SKM-1 treated with dmso at 0.1 percent for 144 hours (cell line): ENCODE measurements at regions not wholly inside any gene's neighbourhood (a gene's known extent, or its start where the extent isn't known, plus 50 kb on each side); places are given as distances from the start of the nearest gene placed in this dataset.

Source experiments
- DNase-seq: peaks from one replicate; lab custom pipeline; 2025; ENCODE audit not compliant: unreplicated experiment; lab: John Stamatoyannopoulos, UW

DNA sequence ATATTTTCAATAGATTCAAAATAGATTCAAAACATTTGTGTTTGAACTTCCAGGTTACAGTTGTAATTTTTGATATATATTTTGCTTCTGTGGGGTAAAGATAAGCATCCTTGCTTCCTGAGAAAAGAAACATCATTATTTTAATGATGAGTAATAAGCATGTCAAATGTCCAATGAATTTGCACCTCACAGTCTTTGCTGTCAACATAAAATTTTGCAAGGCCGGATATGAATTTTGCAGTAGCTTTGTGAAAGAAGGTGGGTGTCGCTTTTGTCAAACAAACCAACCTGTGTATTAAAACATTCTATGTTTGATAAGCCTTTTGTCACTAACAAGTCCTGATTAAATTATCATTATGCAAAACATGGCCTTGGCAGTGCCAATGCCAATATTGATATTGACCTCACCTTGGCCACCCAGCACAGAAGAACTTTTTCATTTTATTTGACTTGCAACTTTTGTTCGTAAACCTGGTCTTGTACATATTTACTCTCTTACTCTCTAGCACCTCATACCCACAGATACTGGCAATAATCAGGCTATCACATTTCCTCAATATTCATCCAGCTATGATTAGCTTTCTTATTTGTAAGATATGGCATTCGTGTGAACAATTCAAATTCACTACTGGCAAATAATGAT, 645.0 kb upstream of the KLF4 start:
- no peak for DNase-seq

DNA sequence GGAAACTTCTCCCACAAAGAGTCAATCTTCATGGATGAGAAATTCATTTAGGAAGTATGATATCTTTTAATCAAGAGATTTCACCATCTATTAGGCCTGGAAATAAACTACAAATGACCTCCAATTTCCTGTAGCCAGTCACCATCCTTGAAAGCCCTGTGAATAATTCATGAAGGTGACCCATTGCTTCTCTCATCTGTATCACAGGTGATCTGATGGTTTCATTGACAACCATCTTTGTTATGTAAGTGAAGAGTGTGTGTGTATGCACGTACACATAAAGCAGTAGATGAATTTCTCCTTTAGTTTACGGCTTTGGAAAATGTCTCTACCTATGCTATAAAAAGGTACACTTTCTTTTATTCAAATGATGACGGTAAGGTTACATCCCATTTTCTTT, 644.1 kb upstream of the KLF4 start:
- DNase-seq: no peak

DNA sequence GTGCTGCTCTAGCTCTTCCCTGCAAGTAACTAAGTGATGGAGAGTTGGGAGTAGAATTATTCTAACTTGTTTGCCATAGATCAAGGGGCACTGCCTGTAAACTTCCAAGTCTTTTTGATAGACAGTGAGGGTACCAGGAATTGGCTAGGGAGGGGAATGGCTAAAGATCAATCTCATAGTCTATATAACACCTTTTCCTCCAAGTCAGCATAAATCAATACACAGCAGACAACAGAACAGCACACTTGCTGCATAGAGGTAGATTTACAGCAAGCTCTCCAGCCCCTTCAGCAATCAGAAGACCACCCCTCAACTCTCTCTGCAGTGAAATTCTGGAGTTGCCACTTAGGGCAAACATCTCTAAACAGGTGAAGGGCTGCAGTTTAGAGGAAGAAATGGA, 643.5 kb upstream of the KLF4 start:
- DNase-seq: no peak

DNA sequence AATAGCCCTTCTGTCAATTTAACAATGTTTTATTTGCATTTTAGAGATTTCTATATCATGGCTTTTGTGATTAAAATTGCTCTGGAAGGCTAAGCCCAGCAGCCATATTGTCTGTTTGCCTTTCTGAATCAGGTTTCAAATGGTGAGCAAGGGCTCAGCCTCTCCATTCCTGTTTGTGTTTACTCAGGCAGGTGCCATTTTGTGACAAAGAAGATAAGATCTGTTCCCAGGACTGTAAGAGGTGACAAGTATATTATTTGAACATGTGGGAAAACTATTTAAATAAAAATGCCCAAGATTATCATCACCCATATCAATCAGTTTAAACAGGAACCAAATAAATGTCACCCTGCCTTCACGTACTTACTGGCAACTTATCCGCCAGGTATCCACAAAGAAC, 641.3 kb upstream of the KLF4 start:
- DNase-seq: no peak

DNA sequence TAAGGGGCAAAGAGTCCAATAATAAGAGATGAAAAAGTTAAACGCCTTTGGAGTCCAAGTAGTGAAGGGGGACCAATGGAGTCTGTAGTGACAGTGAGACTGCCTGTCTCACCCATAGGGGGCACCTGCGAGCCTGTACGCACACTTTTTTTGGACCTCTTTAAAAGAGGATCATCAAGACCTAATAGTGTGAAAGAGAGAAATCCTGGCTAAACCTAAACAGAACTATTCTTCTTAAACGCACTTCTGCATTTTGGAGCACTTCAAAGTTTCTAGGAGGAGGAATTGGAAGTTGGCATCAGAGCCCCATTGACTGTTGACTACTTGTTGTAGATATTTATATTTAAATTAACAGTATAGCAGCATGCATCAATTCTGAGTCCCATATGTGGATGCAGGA, 636.1 kb upstream of the KLF4 start:
- DNase-seq: no peak

DNA sequence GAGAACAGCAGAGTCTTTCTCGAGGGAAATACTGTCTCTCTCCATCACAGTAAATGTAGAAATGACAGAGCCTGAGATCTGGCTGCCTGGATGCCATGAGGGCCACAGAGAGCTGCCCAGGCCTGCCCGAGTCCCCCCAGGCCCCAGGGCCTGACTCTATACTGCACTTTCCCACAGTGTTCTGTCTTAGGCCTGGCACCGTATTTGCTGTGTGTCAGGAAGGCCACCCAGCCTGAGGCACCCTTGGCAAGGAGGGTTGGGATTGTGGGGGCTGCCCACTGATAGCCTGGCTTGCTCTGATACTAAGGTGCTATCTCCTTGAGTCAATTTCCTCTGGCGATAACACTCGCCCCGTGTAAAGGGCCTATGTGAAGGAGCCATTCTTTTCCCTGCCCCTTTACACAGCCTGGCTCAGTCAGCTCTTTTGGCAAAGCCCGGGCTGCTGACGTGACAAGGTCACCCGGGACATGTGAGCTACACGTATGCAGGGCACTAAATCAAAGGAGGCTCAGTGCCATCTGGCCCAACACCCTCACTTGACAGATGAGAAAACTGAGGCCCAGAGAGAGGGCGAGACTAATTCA, 630.1 kb upstream of the KLF4 start:
- no peak for DNase-seq

DNA sequence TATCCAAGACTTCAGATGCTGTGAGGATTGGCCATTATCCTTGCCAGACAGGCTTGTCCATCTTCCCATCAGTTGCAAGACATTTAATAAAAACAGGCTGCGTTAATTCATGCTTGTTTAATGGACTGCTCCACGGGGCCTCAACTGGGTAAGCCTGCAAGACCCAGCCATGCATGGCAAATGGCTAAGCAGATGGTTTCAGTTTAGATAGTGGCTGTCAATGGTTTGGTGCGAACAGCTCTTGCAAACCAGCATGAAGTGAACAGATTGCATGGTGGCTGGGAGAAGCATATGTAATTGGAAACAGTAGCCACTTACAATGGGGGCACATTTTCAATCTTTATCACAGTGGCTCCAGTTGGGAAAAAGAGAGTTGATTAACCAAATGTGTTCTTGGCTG, 628.2 kb upstream of the KLF4 start:
- no peak for DNase-seq

DNA sequence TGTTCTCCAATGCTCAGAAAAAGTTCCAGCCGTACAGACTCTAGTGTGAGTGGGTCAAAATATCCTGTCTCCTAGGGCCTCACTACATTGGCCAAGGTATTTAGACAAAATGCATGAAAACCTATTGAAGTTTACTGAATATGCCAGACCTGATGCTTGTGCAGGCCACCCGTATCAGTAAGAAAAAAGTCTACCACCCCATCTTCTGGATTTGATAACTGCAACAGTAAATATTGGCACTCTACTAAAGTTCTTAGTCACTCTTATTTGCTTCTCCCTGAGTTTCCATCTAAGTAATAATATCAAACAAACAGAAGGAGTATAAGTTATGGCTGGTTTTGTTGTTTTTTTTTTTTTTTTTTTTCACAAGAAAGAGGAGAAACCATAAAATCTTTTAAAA, 627.7 kb upstream of the KLF4 start:
- no peak for DNase-seq

DNA sequence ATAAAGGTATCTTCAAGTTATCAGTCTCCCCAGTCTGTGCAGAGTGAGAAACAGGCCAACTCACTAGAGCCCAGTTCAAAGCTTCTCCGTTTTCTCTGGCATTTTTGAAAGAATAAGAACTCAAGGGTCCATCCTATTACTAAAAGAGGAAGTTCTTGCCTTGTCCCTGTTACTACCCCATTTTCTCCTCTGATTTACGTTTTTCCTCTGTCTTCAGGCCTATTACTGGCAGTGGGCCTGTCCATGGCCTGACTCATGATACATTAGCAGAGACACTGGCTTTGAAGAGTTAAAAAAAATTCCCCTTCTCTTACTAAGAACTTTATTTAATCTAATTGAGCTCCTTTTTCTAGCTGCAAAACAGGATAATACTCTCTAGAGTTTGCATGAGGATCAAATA, 624.0 kb upstream of the KLF4 start:
- peak; percentile 13 for DNase-seq

DNA sequence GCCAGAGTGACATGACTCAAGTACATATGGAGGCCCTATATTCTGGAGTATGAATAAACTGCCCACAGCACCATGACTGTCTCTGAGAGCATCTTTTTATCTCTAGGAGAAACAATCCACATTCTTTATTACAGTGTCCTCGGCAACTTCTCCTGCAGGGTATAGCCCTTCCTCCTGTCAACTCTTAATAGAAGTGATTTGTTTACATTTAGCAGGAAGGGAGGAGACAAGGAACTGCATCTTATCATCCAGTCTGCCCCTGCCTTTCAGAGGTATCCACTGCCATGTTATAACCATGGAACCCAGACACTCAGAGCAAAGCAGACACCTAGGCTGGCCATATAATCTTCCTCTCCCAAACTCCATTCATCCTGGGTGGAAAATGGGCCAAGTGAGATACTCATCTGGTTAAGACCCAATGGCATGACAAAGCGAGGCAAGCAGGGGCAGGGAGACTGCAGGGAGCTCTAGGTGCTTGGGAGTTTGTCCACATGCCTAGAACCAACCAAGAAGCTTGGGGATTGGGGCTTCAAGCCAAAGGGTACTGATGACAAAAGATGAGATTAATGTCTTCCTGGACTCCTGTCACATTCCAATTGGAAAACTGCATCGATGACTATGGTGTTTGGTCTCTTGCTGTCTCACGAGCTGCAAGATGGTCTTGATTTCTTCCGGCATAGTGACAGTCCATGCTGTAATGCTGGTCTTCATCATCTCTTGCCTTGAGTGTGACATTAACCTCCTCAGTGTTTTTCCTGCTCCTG, 620.5 kb upstream of the KLF4 start:
- DNase-seq: no peak

DNA sequence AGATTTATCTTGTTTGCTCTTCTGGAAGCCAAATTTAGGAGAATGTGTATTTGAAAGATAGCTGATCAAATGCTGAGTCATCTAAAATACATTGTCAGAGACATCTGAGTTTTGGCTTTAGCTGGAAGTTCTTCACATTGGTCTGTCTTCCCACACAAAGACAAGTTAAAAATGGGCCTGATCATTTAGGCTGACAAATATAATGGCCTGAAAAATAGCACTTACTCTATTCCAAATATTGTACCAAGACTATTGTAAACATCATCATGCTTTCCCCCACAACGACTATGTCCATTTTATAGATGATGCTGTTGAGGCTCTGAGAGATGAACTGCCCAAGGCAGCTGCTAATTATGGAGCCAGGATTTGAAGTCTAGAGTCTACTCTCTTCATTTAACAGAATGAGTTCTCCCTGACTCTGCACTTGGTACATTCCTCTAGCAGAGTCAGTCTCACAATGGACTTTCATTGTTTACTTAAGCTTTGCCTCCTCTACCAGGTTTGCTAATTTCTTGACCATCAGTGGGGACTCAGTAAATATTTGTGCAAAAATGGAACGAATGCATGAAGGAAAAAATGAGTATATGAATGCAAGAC, 619.4 kb upstream of the KLF4 start:
- no peak for DNase-seq

DNA sequence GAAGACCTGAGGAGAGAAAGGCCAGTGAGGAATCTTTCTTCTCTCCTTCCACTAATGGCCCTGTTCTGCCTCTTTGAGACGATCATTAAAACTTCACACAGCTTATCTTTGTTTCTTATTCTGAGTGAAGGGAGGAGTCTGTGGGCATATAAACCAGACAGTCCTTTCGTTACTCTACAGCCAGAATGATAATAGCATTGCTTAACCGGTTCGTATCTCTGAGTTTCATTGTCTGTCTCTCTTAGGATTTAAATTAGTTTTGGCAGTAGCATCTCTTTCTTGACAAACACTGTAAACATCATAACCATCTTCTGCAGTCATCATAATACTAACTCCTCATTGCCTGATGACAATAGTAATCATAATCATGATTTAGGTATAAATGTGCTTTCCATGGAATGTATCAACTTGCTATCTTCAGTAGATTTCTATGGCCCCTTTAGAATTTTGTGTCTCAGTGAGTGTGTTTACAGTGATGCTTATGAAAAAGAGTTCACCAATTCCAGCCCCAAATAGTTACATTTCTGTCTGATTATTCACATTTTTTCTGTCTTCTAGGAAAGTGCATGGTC, 618.8 kb upstream of the KLF4 start:
- no peak for DNase-seq

DNA sequence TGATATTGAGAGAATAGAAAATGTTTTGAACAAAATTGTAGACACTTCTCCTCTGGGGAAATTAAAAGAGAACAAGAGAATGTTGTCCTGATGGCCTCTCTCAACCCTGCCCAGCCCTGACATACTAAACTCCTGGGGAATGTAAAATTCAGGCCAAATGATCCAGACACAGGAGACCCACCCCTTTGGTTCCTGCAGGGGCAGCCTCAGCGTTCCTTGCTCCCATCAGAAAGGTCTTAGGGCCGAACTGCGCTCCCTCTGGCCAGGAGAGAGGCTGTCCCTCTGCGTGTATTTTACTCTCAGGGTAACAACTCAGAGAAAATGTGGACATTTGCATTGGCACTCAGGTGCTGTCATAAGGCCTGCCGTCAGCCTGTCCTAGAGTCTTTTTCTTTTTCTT, 616.3 kb upstream of the KLF4 start:
- no peak for DNase-seq

DNA sequence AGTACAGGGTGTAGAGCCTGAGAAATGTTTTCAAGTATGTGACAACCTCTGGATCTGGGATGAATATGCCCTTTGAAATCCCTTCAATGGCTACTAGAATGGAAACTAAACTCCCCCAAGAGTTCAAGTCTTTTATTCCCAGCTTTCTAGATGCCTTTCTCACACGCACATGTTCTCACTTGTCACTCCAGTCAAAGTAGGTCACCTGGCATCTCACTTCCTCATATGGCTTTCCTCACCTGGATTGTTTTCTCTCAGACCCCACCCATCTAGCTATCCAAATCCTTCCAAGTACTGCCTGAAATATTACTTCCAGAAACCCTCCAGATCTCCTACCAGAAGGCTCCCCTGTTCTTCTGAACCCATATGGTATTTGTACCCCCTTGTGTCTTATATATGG, 615.4 kb upstream of the KLF4 start:
- DNase-seq: no peak

DNA sequence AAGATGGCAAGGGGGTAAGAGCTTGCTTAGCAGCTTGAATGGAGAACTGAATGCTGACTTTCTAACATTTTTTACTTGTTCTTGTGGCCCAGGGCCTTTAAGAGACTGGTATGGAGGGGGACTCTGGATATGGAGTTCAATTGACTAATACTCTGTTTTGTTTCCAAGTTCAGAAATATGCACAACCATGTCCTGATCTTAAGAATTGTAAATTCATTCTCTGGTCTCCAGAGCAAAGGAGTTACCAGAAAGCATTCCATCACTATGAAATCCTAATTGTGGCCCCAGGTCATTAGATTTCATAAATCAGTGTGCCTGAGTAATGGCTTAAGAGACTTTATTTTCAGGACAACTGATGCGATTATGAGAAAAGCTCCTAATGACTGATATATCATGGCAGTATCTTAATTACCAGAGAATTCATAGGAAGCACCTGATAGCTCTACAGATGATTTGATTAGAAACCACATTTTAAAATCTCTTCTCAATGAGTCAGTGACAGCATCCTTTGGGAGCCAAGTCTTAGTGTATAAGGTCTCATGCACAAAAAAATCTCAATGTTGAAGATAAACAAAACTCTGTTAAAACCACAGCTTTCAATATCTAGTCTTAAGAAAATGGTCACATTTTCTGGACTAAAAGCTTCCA, 613.6 kb upstream of the KLF4 start:
- DNase-seq: no peak

DNA sequence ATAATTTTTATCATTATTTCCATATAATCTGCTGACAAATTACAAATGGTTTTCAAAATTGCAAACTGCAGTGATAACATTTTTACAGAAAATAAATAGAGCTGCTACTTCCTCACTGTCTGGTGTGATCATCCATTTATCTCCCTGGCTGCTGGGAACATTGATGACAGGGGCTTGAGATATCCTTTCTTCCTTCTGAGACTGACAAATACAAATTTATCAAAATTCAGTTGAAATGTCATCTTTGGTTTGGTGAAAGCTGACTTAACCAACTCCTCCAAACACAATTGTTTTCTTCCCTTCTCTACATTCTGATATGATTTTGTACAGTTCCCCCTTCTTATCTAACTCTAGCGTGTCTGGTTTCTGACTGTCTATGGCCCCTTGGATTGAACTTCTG, 611.8 kb upstream of the KLF4 start:
- DNase-seq: no peak

DNA sequence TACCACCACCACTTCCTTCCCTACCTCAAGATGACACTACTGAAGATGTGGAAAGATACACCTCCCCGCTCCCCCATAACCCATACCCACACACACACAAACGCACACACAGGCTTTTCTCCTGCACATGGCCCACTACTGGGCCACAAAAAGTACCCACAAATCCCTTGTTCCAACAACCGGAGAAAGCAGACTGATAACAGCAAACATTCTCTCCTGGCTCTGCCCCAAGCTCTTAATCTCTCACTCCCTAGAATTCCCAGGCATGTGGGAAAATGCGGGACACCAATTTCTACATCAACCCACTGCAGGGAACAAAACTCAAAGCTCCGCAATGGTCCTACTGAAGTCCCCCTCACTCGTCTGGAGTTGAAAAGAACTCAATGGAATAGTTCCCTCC, 611.0 kb upstream of the KLF4 start:
- DNase-seq: no peak

DNA sequence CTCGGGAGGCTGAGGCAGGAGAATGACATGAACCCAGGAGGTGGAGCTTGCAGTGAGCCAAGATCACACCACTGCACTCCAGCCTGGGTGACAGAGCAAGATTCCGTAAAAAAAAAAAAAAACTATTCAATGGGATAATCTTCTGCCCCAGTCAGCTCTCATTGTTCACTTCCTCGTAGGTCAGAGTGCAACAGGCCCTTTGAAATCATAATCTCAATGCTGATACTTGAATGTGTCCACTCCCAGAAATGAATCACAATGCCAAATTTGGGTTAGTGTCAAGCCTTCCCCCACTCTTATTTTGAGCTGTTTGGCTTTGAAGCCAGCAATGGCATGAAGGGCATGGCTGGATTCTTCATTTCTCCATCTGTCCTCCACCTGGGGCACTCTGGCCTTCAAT, 610.3 kb upstream of the KLF4 start:
- DNase-seq: no peak

DNA sequence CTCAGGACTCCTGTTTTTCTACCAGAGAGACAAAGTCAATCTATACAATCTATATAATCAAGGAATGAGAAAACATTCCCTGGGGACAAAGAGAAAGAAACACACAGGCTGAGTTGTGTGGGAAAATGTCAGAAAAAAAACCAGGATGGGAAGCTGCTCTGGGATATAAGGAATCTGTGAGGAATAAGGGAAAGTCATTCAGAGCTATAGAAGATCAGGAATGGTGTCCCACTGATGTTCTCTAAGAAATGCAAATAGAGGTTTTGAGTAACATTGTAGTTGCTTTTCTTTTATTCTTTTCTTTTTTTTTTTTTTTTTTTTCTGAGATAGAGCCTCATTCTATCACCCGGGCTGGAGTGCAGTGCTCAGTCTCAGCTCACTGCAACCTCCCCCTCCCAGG, 605.9 kb upstream of the KLF4 start:
- DNase-seq: no peak

DNA sequence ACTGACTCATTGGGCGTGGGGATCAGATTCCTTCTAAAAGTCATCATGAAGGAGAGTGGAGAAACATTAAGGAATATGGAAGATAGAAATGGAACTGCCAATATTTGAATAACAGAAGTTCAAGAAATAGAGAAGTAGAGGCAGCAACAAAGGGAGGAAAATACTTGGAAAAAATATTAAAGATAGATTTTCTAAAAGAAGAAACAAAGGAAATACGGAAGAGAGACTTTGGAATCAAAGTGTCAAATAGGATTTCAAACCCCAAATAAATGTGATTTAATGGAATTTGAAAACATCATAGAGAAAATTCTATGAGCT, 605.1 kb upstream of the KLF4 start:
- no peak for DNase-seq

DNA sequence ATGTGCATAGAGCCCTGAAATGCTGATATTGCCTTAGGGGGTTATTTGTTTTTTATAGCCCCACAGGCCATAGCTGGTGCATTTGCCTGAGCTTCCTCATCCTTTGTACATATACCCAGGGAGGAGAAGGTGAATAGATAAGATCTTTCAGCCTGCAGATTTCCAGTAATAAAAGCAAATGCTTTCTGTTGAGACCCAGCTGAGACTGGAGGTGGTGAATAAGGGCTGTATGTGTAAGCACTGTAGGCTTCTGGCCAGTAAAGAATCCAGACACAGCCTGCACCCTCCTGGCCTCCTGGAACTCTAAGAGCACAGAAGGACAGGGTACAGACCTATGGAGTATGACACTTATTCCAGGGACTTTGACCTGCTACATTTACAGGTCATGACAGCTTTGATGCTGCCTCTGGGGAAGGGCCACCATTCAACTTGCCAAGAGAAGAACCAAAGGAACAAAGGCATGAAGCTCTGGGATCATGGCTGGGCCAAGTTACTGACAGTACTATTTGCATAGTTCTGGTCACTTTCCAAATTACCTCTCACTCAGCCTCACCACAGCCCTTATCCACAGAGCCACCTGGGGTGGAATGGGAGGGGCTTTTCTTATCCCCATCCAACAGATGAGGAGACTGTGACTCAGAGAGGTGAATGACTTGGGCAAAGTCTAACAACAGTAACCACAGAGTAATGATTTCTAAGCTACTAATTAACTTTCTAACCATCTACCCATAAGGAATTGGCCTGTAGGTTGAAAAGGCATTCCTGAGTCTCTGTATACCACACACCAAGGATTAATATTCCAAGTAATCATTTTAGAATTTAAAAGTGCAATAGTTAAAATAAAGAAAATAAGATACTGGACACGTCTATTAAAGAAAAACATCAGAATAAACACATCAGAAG, 604.5 kb upstream of the KLF4 start:
- DNase-seq: no peak
